Nephron (organoid): ENCODE measurements at regions not wholly inside any gene's neighbourhood (a gene's known extent, or its start where the extent isn't known, plus 50 kb on each side); places are given as distances from the start of the nearest gene placed in this dataset.

Experiments
- H3K27ac Mint-ChIP-seq, 3 experiments: 2 replicates each; pipeline ENCODE4 v1.8.0; 2020; ENCODE audit warnings: mixed read lengths in 3 of 3, mild to moderate bottlenecking in 2 of 3, moderate library complexity in 1 of 3
- H3K27me3 Mint-ChIP-seq: 2 replicates; pipeline ENCODE4 v1.8.0; 2021; ENCODE audit warnings: low read depth, mild to moderate bottlenecking, moderate library complexity, mixed read lengths
- H3K36me3 Mint-ChIP-seq: 2 replicates; pipeline ENCODE4 v1.8.0; 2020; ENCODE audit warnings: low read depth, mixed read lengths
- H3K4me1 Mint-ChIP-seq: 2 replicates; pipeline ENCODE4 v1.8.0; 2020; ENCODE audit warnings: mixed read lengths
- H3K4me3 Mint-ChIP-seq, 3 experiments: 2 replicates each; pipeline ENCODE4 v1.8.0; 2020; ENCODE audit warnings: mild to moderate bottlenecking in 3 of 3, mixed read lengths in 3 of 3, moderate library complexity in 2 of 3
- H3K9me3 Mint-ChIP-seq: 2 replicates; pipeline ENCODE4 v1.8.0; 2020; ENCODE audit warnings: mixed read lengths
- TF ChIP-seq, protein P1 (sequence below), 3 experiments: fragments of 200-600 bp; sonication (generic); IDR thresholded peaks; one replicate each; pipeline ENCODE4 v1.5.0; 2021; ENCODE audit warnings: antibody characterized with exemption in 3 of 3; ENCODE audit not compliant: unreplicated experiment in 3 of 3

DNA sequence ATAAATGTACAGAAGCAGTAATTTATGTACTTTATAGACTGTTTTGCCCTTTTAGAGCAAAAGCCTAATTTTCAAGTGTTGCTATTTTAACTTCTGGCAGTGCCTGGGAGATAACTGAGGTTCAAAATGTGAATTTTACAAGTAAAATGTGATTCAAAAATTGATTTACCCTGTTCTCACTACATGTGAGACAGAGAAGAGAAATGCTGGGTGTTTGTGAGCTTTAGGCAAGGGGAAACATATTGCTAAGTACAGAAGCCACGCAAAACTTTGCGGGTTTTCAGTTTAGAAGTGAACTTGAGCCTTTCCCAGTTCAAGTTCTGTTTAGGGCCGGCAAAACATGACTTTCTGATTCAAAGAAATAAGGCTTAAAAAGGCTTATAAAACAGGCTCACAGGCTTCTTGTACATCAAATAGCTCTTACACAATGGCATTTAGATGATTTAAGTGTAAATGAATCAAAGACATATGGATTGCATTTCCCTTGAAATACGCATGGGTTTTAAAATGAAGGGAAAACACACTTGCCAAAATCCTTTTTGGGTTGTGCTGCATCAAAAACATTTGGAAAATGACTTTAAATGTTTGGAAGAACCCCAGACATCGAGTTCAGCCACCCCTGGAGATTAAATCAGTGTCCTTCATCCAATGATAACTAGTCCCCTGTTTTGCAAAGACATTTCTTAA lies 370.8 kb upstream of the MEF2C start:
- TF ChIP-seq, protein P1, sequence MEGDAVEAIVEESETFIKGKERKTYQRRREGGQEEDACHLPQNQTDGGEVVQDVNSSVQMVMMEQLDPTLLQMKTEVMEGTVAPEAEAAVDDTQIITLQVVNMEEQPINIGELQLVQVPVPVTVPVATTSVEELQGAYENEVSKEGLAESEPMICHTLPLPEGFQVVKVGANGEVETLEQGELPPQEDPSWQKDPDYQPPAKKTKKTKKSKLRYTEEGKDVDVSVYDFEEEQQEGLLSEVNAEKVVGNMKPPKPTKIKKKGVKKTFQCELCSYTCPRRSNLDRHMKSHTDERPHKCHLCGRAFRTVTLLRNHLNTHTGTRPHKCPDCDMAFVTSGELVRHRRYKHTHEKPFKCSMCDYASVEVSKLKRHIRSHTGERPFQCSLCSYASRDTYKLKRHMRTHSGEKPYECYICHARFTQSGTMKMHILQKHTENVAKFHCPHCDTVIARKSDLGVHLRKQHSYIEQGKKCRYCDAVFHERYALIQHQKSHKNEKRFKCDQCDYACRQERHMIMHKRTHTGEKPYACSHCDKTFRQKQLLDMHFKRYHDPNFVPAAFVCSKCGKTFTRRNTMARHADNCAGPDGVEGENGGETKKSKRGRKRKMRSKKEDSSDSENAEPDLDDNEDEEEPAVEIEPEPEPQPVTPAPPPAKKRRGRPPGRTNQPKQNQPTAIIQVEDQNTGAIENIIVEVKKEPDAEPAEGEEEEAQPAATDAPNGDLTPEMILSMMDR (IDR thresholded peaks at IDR 0.05; ENCODE audit: unreplicated experiment in 3 of 3) = no peak
- H3K36me3 Mint-ChIP-seq = no peaks in the 10 kb centered on the region
- H3K27me3 Mint-ChIP-seq = peaks cover 5% of the 10 kb centered on the region
- H3K27ac Mint-ChIP-seq = peak overlapping the region; percentile 2 to 42 (median 6)
- no peaks in the 10 kb centered on the region for H3K9me3 Mint-ChIP-seq
- peaks cover 25% of the 10 kb centered on the region for H3K4me1 Mint-ChIP-seq
- no peak overlapping the region for H3K4me3 Mint-ChIP-seq

DNA sequence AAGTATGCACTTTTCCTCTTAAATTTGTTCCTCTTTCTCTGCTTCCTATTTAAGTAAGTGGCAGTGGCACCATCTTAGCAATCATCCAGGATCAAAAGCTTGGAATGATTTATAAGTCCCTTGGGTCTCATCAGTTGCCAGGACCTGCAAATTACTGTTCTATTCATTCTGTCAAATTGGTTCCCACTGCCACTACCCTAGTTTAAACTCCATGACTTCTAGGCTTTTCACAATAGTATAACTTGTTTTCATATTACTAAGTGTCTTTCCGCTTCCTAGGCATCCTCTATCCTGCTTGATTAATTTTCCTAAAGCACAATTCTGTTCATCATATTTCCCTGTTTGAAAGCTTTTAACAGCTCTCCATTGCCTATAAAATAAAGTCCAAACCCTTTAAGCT lies 363.9 kb upstream of the MEF2C start:
- H3K27ac Mint-ChIP-seq = no peak overlapping the region
- TF ChIP-seq, protein P1 (IDR thresholded peaks at IDR 0.05; ENCODE audit: unreplicated experiment in 3 of 3) = no peak
- H3K9me3 Mint-ChIP-seq = no peaks in the 10 kb centered on the region
- H3K27me3 Mint-ChIP-seq = no peaks in the 10 kb centered on the region
- H3K36me3 Mint-ChIP-seq = no peaks in the 10 kb centered on the region
- H3K4me3 Mint-ChIP-seq = no peak overlapping the region
- peaks cover 4% of the 10 kb centered on the region for H3K4me1 Mint-ChIP-seq

DNA sequence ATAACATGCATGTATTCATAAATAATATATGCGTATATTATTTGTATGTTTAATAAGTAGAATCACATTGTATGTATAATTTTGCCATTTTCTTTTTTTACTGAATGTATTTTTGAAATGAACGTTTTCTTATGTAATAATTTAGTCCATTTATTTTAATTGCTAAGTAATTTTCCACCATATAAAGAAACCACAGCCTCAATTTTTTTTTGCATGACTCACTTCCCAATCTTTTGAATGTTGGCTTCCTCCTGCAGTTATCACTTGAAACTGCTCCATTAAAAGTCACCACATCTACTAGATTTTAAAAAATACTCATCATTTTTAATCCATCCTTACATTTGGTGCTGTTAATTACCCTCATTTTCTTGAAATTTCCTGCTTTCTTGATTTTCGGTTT lies 363.3 kb upstream of the MEF2C start:
- TF ChIP-seq, protein P1 (IDR thresholded peaks at IDR 0.05; ENCODE audit: unreplicated experiment in 3 of 3) = no peak
- H3K36me3 Mint-ChIP-seq = no peaks in the 10 kb centered on the region
- no peaks in the 10 kb centered on the region for H3K27me3 Mint-ChIP-seq
- no peak overlapping the region for H3K4me3 Mint-ChIP-seq
- H3K4me1 Mint-ChIP-seq = no peaks in the 10 kb centered on the region
- H3K27ac Mint-ChIP-seq = no peak overlapping the region
- H3K9me3 Mint-ChIP-seq = no peaks in the 10 kb centered on the region

DNA sequence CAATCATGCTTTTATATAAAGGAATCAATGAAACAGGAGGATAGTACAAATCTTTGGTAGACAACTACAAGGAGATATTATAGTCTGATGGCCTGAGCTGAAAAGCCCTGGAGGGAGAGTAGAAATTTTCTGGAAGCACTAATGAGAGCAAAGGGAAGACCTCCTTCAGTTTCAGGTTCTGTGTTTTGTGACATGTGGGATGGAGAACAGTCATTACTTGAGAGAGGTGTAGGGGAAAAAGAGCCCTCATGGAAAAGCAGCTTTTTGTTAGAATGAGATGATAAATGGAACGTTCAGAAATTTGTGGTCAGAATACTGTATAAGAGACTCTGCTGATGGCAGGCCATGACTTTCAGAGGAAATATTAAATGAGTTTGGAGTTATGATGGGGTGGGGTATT lies 360.6 kb upstream of the MEF2C start:
- H3K9me3 Mint-ChIP-seq = no peaks in the 10 kb centered on the region
- TF ChIP-seq, protein P1 (IDR thresholded peaks at IDR 0.05; ENCODE audit: unreplicated experiment in 3 of 3) = no peak
- no peaks in the 10 kb centered on the region for H3K27me3 Mint-ChIP-seq
- no peaks in the 10 kb centered on the region for H3K4me1 Mint-ChIP-seq
- no peak overlapping the region for H3K27ac Mint-ChIP-seq
- no peaks in the 10 kb centered on the region for H3K36me3 Mint-ChIP-seq
- H3K4me3 Mint-ChIP-seq = no peak overlapping the region

DNA sequence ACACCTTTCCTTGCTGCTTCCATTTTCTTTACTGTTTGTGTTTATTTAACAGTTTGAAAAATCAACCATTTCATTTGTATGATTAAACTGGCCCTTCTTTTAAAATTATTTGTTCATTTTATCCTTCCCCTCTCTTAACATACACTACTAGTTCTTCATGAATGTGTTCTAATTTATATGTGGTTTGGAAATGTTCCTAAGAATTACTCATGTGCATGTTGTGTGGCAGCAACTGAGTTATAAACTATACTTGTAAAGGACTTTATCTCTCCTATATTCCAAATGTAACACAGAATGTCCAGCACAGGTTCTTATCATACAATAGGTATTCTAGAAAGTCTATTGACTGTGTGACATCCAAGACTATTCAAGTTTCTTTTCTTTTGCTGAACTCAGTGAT lies 358.2 kb upstream of the MEF2C start:
- H3K36me3 Mint-ChIP-seq = no peaks in the 10 kb centered on the region
- no peaks in the 10 kb centered on the region for H3K9me3 Mint-ChIP-seq
- TF ChIP-seq, protein P1 (IDR thresholded peaks at IDR 0.05; ENCODE audit: unreplicated experiment in 3 of 3) = no peak
- H3K27ac Mint-ChIP-seq = no peak overlapping the region
- H3K27me3 Mint-ChIP-seq = no peaks in the 10 kb centered on the region
- no peak overlapping the region for H3K4me3 Mint-ChIP-seq
- no peaks in the 10 kb centered on the region for H3K4me1 Mint-ChIP-seq

DNA sequence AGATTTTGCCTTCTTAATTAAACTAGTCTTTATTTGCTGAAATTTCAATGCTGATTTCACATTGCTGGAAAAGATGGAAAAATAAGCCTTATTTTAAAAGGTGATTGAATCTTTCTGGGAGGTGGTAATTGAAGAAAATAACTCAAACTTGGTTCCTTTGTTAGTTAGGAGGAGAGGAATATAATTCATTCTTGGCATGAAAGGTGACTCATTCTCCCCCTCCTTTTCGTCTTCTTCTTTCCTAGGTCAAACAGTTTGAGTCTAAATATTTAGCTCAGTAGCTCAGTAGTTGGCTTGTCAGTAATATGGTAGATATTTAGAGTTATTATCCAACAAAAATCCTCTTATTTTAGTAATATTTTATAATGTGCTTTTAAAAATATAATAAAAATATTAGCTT lies 353.9 kb upstream of the MEF2C start:
- no peaks in the 10 kb centered on the region for H3K27me3 Mint-ChIP-seq
- H3K4me3 Mint-ChIP-seq = no peak overlapping the region
- TF ChIP-seq, protein P1 (IDR thresholded peaks at IDR 0.05; ENCODE audit: unreplicated experiment in 3 of 3) = no peak
- no peaks in the 10 kb centered on the region for H3K36me3 Mint-ChIP-seq
- H3K27ac Mint-ChIP-seq = no peak overlapping the region
- H3K4me1 Mint-ChIP-seq = peaks cover 9% of the 10 kb centered on the region
- no peaks in the 10 kb centered on the region for H3K9me3 Mint-ChIP-seq
